Stimulated activated naive CD4-positive, alpha-beta T cell treated with Interleukin-2 at 50 U/mL for 16 hours (primary cell): ENCODE measurements at regions not wholly inside any gene's neighbourhood (a gene's known extent, or its start where the extent isn't known, plus 50 kb on each side); places are given as distances from the start of the nearest gene placed in this dataset.
"Not testable (repeated sequence)": the region's sequence is repeated elsewhere in the genome, so short reads cannot be mapped to it uniquely, and the experiment has no call there.

ENCODE experiments used
- DNase-seq: peaks from one replicate; lab custom pipeline; 2025; lab: John Stamatoyannopoulos, UW

- DNase-seq, result no peak
These were observed 738.4 kb downstream of the PLOD2 start for GRCh38 chr3:145422556-145422955.

GRCh38 chr3:145427355-145427754, 733.6 kb downstream of the PLOD2 start:
- DNase-seq, result no peak

GRCh38 chr3:145429546-145429945, 731.4 kb downstream of the PLOD2 start:
- DNase-seq, result no peak

GRCh38 chr3:145448436-145448835, 712.5 kb downstream of the PLOD2 start:
- no peak for DNase-seq

GRCh38 chr3:145450018-145450682, 710.8 kb downstream of the PLOD2 start:
- no peak for DNase-seq

GRCh38 chr3:145457825-145458552, 703.0 kb downstream of the PLOD2 start:
- no peak for DNase-seq

GRCh38 chr3:145459681-145460080, 701.3 kb downstream of the PLOD2 start:
- not testable (repeated sequence) for DNase-seq

- no peak for DNase-seq
These were observed 689.0 kb downstream of the PLOD2 start for GRCh38 chr3:145471976-145472375.

GRCh38 chr3:145482735-145483134, 678.2 kb downstream of the PLOD2 start:
- not testable (repeated sequence) for DNase-seq

- DNase-seq, result no peak
These were observed 677.0 kb downstream of the PLOD2 start for GRCh38 chr3:145483992-145484391.

GRCh38 chr3:145489011-145489410, 672.0 kb downstream of the PLOD2 start:
- DNase-seq, result no peak

GRCh38 chr3:145490088-145491048, 670.6 kb downstream of the PLOD2 start:
- DNase-seq, result no peak

- no peak for DNase-seq
These were observed 668.5 kb downstream of the PLOD2 start for GRCh38 chr3:145492456-145492855.

- not testable (repeated sequence) for DNase-seq
These were observed 643.6 kb downstream of the PLOD2 start for GRCh38 chr3:145517416-145517815.

- no peak for DNase-seq
These were observed 642.3 kb downstream of the PLOD2 start for GRCh38 chr3:145518639-145519038.

GRCh38 chr3:145519398-145520047, 641.5 kb downstream of the PLOD2 start:
- no peak for DNase-seq

- DNase-seq, result no peak
These were observed 638.8 kb downstream of the PLOD2 start for GRCh38 chr3:145522179-145522578.

GRCh38 chr3:145522893-145523651, 637.9 kb downstream of the PLOD2 start:
- no peak for DNase-seq

GRCh38 chr3:145531548-145531947, 629.4 kb downstream of the PLOD2 start:
- no peak for DNase-seq

- no peak for DNase-seq
These were observed 627.3 kb downstream of the PLOD2 start for GRCh38 chr3:145533696-145534095.

GRCh38 chr3:145536461-145536860, 624.5 kb downstream of the PLOD2 start:
- DNase-seq, result no peak
